ENCODE measurements at regions not wholly inside any gene's neighbourhood (a gene's known extent, or its start where the extent isn't known, plus 50 kb on each side); places are given as distances from the start of the nearest gene placed in this dataset.
"Not testable (repeated sequence)": the region's sequence is repeated elsewhere in the genome, so short reads cannot be mapped to it uniquely, and the experiment has no call there.

DNA sequence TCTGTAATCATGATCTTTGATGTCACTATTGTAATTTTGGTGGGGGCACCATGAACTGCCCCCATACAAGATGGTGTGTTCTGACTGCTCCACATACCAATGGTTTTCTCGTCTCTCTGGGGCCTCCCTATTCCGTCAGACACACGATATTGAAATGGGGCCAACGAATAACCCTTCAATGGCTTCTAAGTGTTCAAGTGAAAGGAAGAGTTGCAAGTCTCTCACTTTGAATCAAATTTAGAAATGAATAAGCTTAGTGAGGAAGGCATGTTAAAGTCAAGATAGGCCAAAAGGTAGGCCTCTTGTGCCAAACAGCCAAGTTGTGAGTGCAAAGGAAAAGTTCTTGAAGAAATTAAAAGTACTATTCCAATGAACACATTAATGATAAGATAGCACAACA, 205.4 kb downstream of the SPRY1 start:
- TF ChIP-seq, protein P1, sequence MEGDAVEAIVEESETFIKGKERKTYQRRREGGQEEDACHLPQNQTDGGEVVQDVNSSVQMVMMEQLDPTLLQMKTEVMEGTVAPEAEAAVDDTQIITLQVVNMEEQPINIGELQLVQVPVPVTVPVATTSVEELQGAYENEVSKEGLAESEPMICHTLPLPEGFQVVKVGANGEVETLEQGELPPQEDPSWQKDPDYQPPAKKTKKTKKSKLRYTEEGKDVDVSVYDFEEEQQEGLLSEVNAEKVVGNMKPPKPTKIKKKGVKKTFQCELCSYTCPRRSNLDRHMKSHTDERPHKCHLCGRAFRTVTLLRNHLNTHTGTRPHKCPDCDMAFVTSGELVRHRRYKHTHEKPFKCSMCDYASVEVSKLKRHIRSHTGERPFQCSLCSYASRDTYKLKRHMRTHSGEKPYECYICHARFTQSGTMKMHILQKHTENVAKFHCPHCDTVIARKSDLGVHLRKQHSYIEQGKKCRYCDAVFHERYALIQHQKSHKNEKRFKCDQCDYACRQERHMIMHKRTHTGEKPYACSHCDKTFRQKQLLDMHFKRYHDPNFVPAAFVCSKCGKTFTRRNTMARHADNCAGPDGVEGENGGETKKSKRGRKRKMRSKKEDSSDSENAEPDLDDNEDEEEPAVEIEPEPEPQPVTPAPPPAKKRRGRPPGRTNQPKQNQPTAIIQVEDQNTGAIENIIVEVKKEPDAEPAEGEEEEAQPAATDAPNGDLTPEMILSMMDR (conservative IDR thresholded peaks at IDR 0.05), result no peak
- TF ChIP-seq ZFX (IDR thresholded peaks at IDR 0.05), result no peak
- H3K27ac ChIP-seq, result no peak overlapping the region

DNA sequence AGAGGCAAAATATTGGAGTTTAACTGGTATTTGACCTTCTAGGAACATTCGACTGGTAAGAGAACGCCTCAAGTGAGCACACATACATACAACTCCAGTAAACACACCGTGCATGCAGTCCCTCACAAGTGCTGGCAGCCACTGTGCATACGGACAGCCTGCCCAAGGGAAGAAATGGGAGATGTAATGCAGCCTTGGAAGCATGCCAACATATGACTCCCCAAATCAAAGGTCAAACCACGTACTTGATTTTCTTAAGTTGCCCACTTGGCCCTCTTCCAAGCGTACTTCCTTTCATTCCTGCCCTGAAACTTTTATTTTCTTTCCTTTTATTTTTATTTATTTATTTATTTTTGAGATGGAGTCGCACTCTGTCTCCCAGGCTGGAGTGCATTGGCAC, 206.6 kb downstream of the SPRY1 start:
- TF ChIP-seq, protein P1 (conservative IDR thresholded peaks at IDR 0.05), result no peak
- TF ChIP-seq ZFX (IDR thresholded peaks at IDR 0.05), result no peak
- H3K27ac ChIP-seq, result no peak overlapping the region

DNA sequence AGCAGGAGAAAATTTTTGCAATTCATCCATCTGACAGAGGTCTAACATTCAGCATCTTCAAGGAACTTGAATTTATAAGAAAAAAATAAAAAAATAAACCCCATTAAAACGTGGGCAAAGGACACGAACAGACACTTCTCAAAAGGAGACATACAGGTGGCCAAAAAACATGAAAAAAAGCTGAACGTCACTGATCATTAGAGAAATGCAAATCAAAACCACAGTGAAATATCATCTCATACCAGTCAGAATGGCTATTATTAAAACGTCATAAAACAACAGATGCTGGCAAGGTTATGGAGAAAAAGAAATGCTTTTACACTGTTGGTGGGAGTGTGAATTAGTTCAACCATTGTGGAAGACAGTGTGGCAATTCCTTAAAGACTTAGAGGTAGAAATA, 209.2 kb downstream of the SPRY1 start:
- H3K27ac ChIP-seq, result not testable (repeated sequence)

- TF ChIP-seq, protein P1 (conservative IDR thresholded peaks at IDR 0.05), result no peak
- no peak for TF ChIP-seq ZFX (IDR thresholded peaks at IDR 0.05)
- H3K27ac ChIP-seq, result no peak overlapping the region
Measured at GRCh38 chr4:123606336-123606735, 209.7 kb downstream of the SPRY1 start.

DNA sequence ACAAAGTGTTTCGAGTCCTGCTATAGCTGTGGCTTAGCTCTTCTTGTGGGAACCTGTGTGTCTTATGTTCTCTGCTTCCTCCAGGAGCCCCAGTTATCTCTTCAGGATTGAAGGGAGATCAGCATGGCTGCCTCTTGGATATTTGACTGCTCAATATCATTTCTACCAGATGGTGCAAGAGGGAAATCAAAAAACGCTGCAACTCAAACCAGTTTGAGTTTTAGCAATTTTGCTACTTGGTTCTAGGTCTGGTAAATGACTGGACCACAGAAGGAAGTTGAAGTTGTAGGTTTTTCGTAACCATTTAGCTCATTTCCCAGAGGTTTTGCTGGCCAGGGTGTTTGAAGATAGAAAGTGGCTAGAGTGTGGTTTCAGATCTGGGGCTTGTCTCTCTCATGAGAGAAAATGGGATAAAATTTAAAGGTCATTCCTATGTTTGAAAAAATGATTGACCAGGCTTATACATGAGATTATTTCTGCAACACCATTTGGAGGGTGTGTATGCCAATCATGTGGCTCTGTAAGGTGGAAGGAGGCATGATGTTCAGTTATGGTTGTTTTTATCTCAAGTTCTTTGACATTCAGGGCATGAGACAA, 210.4 kb downstream of the SPRY1 start:
- TF ChIP-seq, protein P1 (conservative IDR thresholded peaks at IDR 0.05), result no peak
- no peak for TF ChIP-seq ZFX (IDR thresholded peaks at IDR 0.05)
- H3K27ac ChIP-seq, result no peak overlapping the region

- TF ChIP-seq, protein P1 (conservative IDR thresholded peaks at IDR 0.05), result no peak
- no peak for TF ChIP-seq ZFX (IDR thresholded peaks at IDR 0.05)
Measured at GRCh38 chr4:123609829-123610228, 213.2 kb downstream of the SPRY1 start.

DNA sequence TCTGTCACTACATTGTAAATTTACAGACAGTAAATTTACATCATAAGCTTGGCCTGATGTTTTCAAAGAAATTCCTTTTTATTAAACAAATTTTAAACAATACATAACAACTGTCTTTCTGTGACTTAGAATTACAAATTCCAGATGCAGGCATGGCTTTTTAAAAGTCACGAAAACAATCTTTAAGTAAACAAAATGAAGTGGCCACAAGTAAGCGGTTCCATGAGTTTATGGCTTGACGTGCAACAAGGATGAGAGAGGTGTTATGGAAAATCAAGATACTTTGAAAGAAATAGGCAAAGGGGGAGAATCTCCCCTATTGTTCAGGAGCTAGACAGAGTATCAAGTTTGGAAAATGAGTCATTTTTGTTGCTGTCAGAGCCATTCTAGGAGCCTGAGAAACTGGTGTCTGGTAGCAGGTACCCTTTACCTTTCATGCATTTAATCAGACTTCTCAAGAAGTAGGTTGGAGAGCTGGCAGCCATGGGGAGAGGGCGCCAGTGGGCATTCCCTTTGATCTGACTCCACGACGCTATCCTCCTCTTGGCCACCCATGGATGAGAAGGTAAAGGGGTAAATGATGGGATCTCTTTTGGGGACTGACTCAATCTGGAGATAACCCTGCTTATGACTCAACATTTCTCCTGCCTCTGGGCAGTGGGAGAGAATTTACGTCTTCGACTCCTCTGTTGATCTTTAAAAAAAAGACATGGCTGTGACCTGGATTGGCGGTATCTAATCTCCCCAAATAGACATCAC, 217.2 kb downstream of the SPRY1 start:
- H3K27ac ChIP-seq, result no peak overlapping the region

More at GRCh38 chr4:123609829-123610228, 213.2 kb downstream of the SPRY1 start:
- peak overlapping the region; percentile 88 for H3K27ac ChIP-seq

More for the DNA sequence above, 217.2 kb downstream of the SPRY1 start:
- TF ChIP-seq ZFX (IDR thresholded peaks at IDR 0.05), result no peak
- TF ChIP-seq, protein P1 (conservative IDR thresholded peaks at IDR 0.05), result no peak
